ENCODE measurements at regions not wholly inside any gene's neighbourhood (a gene's known extent, or its start where the extent isn't known, plus 50 kb on each side); places are given as distances from the start of the nearest gene placed in this dataset.

DNA sequence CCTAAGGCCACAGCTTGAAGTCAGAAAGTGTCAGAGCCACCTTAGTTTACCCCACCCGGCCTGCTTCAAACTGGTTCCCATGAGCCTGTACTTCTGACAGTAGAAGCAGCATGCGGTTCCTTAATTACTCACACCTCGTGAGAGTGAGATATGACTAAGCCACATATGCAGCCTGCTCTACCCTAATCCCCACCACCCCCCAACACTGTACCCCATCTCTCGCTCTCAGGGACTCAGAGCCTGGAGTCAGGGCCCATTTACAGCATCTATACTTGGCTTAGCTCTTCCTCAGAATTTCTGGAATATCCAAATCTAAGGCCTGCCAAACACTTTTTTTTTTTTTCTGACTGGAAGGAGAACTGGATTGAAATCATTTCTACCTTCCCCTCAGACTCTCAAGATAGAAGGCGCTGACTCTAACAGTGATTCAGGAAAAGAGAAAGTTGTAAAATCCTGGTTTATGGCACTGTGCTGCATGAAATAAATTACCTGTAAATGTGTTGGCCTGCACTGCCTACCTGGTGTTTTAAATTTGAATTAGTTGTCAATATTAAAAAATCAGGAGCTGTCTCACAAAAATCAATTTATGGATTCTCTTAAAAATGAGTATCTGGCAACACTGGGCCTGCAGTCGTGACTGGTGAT is 360.0 kb downstream of the RND3 start:
- H3K27me3 ChIP-seq (ENCODE audit: control insufficient read depth in 2 of 2, insufficient read depth in 2 of 2, low read length in 2 of 2), result no peaks in the 10 kb centered on the region
- H4K20me1 ChIP-seq (replicated peaks; ENCODE audit: control insufficient read depth, extremely low read depth, insufficient read depth, low read length), result no peaks in the 10 kb centered on the region
- no peaks in the 10 kb centered on the region for H3K9me1 ChIP-seq (replicated peaks; ENCODE audit: control insufficient read depth, extremely low read depth, insufficient read depth, low read length)
- H3K9ac ChIP-seq (replicated peaks; ENCODE audit: extremely low read depth, insufficient read depth, low read length), result peak overlapping the region; percentile 36
- ChIA-PET POLR2A (interaction anchor here (1.3 kb wide), 1 partner anchor 14 kb away, joined by 4 read pairs; no protein-coding TSS in a partner anchor), CTCF (interaction anchor here (0.7 to 3.1 kb wide), 8 partner anchors 8 to 1111 kb away, joined by 3 to 14 read pairs (median 5); no protein-coding TSS in a partner anchor)
- H3K9me3 ChIP-seq (replicated peaks; ENCODE audit: control insufficient read depth, insufficient read depth, low read length), result no peaks in the 10 kb centered on the region
- FAIRE-seq, result no peak
- TF ChIP-seq MAX (IDR thresholded peaks at IDR 0.05; ENCODE audit: insufficient read depth, insufficient read length) (no peak), EZH2 (IDR thresholded peaks at IDR 0.05; ENCODE audit: borderline replicate concordance, low read depth, low read length, severe bottlenecking) (no peak), FOS (IDR thresholded peaks at IDR 0.05; ENCODE audit: borderline replicate concordance, insufficient read depth, low read length) (no peak), POLR2A (IDR thresholded peaks at IDR 0.05; ENCODE audit: low read depth, low read length) (no peak), CTCF (IDR thresholded peaks at IDR 0.05; ENCODE audit: extremely low read depth in 1 of 2, insufficient read depth in 1 of 2, low read depth in 1 of 2, low read length in 2 of 2) (no peak), POLR2AphosphoS5 (IDR thresholded peaks at IDR 0.05; ENCODE audit: insufficient read depth, low read depth, low read length) (no peak), GATA2 (IDR thresholded peaks at IDR 0.05; ENCODE audit: insufficient read depth, insufficient read length, low read depth, low read length) (no peak), MYC (IDR thresholded peaks at IDR 0.05; ENCODE audit: low read depth, low read length) (no peak)
- no peak overlapping the region for H3K4me3 ChIP-seq (replicated peaks in 1 of 3; ENCODE audit: insufficient read depth in 1 of 3, low read depth in 1 of 3, low read length in 3 of 3)
- no peak overlapping the region for H2AFZ ChIP-seq (ENCODE audit: low read depth, low read length)
- peaks cover 25% of the 10 kb centered on the region for H3K4me1 ChIP-seq (ENCODE audit: control insufficient read depth, extremely low read depth, insufficient read depth, low read length)
- BruUV-seq (replicated peaks), result TSS peak; percentile 72
- dilution Hi-C loops (cut with MboI; ENCODE audit: extremely low pct_ligation_motif_present, low sequenced_read_pairs) (loop anchor here (25.0 kb wide), 1 partner anchor 360 kb away; the partner anchor contains the start of gene RND3), intact Hi-C loops (cut with micrococcal nuclease) (no loop called here)
- H3K27ac ChIP-seq (ENCODE audit: insufficient read depth, low read depth, low read length), result peak overlapping the region; percentile 65
- H3K36me3 ChIP-seq (ENCODE audit: control insufficient read depth in 2 of 2, extremely low read depth in 1 of 2, insufficient read depth in 2 of 2, low read length in 2 of 2), result no peaks in the 10 kb centered on the region
- no peaks in the 10 kb centered on the region for H3K79me2 ChIP-seq (ENCODE audit: control insufficient read depth, insufficient read depth, low read length)
- peak; percentile 37 for DNase-seq (ENCODE audit: low read depth, low spot score)
- peak overlapping the region; percentile 3 for H3K4me2 ChIP-seq (ENCODE audit: insufficient read depth, low read length)
